GM19328 (cell line): ENCODE measurements at regions not wholly inside any gene's neighbourhood (a gene's known extent, or its start where the extent isn't known, plus 50 kb on each side); places are given as distances from the start of the nearest gene placed in this dataset.
"Not testable (repeated sequence)": the region's sequence is repeated elsewhere in the genome, so short reads cannot be mapped to it uniquely, and the experiment has no call there.

Experiments used
- ATAC-seq: cut with Tn5 transposase; IDR thresholded peaks from one replicate; pipeline ENCODE4 v1.9.1; 2021; ENCODE audit warnings: mild to moderate bottlenecking, moderate library complexity; ENCODE audit not compliant: unreplicated experiment

DNA sequence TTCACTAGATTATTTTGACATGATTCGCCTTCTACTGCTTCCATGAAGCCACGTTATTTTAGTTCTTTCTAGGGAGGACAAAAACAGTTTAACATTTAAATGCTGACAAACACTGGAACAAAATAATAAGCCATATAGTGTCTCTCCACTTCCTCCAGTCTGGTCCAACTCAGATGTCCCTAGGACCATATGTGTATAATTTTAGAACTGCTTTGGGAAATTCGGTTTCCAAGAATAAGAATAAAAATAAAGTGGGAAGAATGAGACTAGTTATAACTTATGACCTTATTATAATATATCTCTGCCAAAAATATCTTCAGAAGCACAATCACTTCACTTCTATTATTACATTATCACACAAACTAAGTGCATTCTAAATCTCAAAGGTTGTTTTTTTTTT is 164.4 kb upstream of the POF1B start:
- ATAC-seq = no peak

DNA sequence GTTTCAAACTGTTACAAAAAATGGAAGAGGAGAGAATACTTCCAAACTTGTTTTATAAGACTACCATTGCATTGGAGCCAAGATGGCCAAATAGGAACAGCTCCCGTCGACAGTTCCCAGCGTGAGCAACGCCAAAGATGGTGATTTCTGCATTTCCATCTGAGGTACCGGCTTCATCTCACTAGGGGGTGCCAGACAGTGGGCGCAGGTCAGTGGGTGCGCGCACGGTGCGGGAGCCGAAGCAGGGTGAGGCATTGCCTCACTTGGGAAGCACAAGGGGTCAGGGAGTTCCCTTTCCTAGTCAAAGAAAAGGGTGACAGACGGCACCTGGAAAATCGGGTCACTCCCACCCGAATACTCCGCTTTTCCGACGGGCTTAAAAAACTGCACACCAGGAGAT is 149.7 kb upstream of the POF1B start:
- not testable (repeated sequence) for ATAC-seq

DNA sequence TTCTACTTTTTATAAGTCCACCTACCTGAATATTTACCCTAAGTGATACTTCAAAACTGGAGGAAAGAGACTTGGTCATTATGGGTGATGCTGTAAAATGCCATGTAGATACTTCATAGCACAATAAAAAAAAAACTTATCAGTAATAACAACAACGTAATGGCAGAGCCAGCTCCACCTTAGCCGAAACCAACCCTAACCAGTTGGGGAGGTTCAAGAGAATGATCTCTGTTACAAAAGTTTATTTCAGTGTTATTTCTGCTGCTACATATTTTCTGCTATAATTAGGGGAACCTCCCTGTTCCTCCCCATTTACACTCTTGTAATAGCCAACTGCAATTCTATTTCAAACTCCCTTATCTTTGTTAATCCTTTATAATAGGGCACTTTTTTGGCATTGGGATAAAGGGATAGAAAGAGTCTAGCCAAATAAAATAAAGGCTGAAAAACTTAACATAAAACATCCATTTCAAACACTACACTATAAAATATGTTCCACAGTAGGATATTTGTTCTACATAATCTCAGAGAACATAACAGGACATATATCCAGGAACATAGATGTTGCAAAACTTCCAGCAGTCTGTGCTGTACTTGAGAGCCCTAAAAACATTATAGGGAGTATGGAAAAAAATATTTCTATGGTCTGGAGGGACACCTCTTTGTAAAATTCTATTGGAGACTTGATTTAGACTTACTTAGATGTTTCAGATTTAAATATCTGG is 138.7 kb upstream of the POF1B start:
- ATAC-seq = no peak

DNA sequence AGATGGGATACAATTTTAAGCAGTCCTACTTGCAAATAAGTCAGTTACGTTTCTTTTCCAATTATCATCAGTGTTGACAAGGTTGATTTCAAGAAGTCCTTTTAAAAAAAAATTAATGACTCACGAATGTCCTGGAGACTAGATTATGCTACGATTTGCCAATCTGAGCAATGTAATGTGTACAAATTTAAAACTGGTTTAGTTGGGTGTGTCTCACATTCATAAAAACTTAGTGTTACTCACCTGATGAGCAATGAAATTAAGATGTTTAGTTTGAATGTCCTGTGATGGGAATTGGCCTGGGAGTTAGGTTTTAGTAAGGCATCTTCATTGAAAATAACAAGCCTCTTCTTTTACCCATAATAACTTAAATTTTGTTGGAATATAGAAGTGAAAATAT is 136.7 kb upstream of the POF1B start:
- no peak for ATAC-seq

DNA sequence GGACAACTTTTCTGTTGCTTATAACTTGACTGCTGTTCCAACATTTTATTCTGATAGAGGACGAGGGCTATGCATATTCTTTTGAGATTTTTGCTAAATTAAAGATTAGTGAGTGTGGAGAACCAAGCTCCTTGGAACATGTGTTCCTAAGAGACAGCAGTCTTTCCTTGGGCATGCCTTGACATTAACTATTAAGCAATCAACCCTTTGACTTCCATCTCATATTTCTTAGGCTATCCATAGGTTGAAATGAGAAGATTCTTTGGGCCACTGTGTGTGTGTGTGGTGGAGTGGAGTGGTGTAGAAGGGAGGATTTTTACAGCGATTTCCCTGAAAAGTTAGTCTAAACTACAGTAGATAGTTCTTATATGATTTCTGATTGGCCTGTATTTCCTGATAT is 127.4 kb upstream of the POF1B start:
- ATAC-seq = no peak

DNA sequence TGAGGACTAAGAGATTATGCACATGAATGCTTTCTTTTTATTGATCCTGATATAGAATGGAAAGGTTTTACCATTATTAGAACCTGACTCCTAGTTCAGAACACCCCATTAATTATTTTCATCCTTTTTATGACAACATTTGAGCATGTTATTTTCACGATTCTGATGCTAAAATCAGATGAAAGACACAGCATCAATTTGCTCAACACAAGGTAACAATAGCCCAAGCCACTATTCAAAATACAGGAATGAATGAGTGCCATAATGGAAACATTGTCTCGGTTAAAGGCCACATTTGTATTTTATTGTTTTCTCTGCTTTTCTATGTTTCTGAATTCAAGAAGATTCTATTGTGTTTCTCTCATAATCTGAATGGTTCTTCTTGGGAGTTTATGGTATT is 126.3 kb upstream of the POF1B start:
- ATAC-seq = no peak

DNA sequence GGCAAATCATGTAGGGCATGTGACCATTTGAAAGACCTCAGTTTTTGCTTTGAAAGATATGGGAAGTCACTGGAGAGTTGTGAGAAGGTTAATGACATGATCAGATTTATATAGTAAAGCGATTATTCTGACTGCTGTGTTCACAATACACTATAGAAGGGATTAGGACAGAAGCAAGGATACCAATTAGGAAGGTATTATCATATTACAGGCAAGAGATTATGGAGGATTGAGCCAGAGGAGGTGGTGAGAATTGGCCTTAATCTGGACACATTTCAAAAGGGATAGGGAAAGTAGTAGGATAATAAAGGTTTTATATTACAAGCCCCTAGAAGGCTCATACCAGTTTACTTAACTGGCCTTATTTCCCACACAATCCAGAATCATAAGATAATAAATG is 124.9 kb upstream of the POF1B start:
- no peak for ATAC-seq

DNA sequence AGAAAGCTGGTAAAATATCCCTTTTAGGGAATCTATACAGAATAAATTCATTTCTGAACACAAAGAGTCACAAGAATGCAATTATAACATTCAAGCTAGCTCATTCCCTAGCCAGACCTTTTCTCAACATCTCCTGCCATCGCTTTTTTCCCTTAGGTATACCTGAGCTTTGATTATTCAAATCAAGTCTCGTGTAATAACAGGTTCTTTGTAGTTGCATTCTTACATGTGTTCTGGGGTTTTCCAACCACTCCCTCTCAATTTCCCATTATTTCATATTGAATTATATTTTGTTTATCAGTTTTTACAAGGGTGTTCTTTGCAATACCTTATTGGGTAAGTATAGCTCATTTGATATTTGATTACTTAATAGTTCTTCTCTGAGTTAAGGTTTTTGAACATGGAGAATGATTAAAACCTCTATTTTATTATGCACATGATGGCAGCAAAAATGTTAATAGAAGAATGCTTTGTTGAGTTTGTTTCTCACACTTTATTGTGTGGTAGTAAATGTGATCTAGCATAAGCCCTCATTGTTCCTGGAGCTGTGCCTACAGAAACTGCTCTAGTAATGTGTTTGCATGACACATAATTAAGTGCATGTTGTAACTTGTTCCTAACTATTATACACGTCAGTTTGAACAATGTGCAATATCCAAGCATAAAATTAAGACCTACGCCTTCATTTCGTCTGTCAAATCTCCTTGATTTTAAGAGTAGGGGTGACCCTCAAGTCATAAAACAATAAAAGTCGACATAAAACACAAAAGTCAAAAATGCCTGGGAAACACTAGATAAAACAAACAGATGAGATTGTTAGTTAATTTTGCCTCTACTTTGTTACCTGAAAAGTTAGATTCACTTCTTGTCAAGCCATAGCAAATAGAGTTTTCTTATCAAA is 124.0 kb upstream of the POF1B start:
- ATAC-seq = no peak

DNA sequence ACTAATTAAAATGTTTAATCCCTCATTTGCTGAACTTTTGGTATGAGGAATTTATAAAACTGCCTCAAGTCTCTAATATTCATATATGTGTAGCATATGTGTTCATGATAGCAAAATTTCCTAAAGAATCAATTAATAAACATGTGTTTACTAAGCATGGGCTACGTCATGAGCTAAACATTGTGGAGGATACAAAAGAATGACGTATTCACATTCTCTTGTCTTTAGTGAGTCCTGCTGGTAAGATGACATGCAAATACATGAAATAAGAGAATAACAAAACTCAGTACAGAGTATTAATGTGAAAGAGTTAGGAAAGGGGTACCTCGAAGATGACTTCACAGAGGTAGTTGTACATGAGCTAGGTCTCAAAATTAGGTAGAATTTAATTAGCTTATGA is 121.9 kb upstream of the POF1B start:
- no peak for ATAC-seq

DNA sequence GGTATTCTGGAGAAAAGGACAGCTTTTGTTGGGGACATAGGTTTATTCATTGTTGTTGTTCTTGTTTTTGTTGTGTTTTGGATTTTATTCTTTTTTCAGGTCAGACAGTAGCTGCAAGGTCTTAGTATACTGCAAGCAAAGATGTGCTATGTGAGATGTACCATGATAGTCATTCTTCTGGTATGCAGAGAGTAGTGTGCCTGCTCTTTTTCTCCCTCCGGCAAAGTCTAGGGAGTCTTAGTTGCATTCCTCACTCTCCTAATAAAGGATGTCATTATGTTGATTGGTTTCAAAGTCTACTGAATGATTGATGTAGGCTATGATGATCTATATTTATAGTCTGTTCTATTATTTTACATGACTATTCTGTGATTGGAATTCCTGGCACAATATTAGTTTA is 119.9 kb upstream of the POF1B start:
- ATAC-seq = no peak

DNA sequence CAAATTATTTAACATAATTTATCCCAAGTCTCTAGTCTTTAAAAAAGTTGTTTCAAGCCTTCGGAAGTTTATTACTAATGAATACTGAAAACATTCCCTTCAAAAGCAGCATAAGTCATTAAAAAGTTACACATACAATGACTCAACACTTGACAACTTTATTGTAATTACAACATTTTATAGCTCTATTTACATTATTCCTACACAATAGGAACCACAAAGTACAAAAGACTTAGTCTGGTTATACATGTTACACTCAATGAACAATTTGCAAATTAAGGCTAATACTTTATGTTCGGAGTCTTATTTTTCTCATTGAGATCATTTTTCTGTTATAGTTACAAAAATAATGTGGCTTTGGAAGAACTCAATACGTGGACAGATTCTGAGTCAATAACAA is 114.4 kb upstream of the POF1B start:
- ATAC-seq = no peak

DNA sequence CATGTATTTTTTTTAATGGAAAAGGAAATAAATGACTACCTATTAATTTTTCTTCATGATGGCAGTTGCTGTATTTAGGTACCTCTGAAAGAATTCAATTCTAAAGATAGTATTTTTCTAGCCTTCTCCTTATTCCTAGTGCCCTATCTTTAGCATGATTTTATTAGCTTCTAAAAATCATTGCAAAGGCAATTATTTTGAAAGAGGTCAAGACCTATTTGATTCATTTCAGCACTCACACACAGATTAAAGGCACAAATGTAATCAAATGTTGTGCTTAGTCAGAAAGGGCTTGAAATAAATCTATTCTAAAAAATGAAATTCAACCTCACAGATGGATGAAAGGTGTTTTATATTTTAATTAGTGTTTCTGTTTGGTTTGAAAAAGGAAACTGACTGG is 74.8 kb upstream of the POF1B start:
- no peak for ATAC-seq

DNA sequence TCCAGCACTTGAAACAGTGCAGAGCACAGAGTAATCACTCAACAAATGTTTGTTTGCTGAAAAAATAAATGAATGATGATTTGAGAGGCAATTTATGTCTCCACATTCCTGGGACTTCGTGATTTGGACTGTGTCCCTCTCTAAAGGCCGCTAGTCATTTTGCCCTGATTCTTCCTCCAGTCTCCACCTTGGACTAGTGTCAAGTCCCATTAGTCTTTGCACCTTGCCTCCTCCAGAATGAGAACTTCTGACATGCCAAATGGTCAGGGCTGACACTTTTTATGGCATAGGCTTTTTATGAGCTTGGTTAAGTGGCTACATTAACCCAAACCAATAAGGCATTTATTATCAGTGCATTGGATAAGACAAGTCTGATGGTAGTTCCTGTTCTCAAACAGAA is 65.1 kb upstream of the POF1B start:
- no peak for ATAC-seq
